ENCODE measurements at regions not wholly inside any gene's neighbourhood (a gene's known extent, or its start where the extent isn't known, plus 50 kb on each side); places are given as distances from the start of the nearest gene placed in this dataset.

- Histone ChIP-seq H3K36me3 (replicated peaks in 1 of 2; ENCODE audit: control insufficient read depth in 1 of 2, insufficient read depth in 2 of 2, low read length in 1 of 2) (no peaks in the 10 kb centered on the region), H3K27ac (ENCODE audit: low read depth in 2 of 2, low read length in 1 of 2) (peak overlapping the region in 1 of 2 experiments; percentile 40; a peak in 2 of 4 replicates), H3K4me2 (no peak overlapping the region), H3K9me2 (no peaks in the 10 kb centered on the region), H3K4me1 (ENCODE audit: control insufficient read depth in 1 of 2, insufficient read depth in 2 of 2, low read depth in 1 of 2, low read length in 1 of 2) (peaks cover 2 to 18% of the 10 kb centered on the region in 2 experiments; a peak in 3 of 4 replicates), H3K27me3 (ENCODE audit: insufficient read depth) (no peaks in the 10 kb centered on the region), H3F3A (replicated peaks; ENCODE audit: insufficient read depth) (peaks cover 12% of the 10 kb centered on the region), H3K9me3 (0 out of 2 replicates have a peak, but pooled peaks cover 2% of the 10 kb centered on the region), H3K9ac (no peak overlapping the region), H4K20me1 (ENCODE audit: insufficient read depth) (no peaks in the 10 kb centered on the region), H3K4me3 (ENCODE audit: low read depth in 2 of 2, low read length in 1 of 2) (peak overlapping the region in 1 of 2 experiments; percentile 32; a peak in 1 of 4 replicates), H2AFZ (ENCODE audit: low read depth) (no peak overlapping the region), H3K79me2 (ENCODE audit: insufficient read depth) (no peaks in the 10 kb centered on the region)
- ChIA-PET POLR2A (no interaction called here), CTCF (no interaction called here)
- DNase-seq: no peak
- TF ChIP-seq SIN3A (IDR thresholded peaks at IDR 0.05; ENCODE audit: borderline replicate concordance, low read depth, low read length) (no peak), MXI1 (IDR thresholded peaks at IDR 0.05; ENCODE audit: low read depth, low read length) (no peak), EP300 (IDR thresholded peaks at IDR 0.05; ENCODE audit: borderline replicate concordance in 1 of 2, low read depth in 1 of 2, low read length in 1 of 2) (no peak), YY1 (IDR thresholded peaks at IDR 0.05; ENCODE audit: low read depth) (no peak), CHD2 (IDR thresholded peaks at IDR 0.05; ENCODE audit: low read length, partially characterized antibody) (no peak), SMC3 (IDR thresholded peaks at IDR 0.05; ENCODE audit: low read depth, low read length) (no peak), RFX5 (IDR thresholded peaks at IDR 0.05; ENCODE audit: low read length) (no peak), TEAD4 (IDR thresholded peaks at IDR 0.05; ENCODE audit: borderline replicate concordance, insufficient read depth) (no peak), MAX (IDR thresholded peaks at IDR 0.05; ENCODE audit: low read depth) (no peak), REST (IDR thresholded peaks at IDR 0.05; ENCODE audit: low read depth, low read length) (no peak), JUND (IDR thresholded peaks at IDR 0.05) (no peak), GABPA (IDR thresholded peaks at IDR 0.05; ENCODE audit: low read depth) (no peak), RXRA (IDR thresholded peaks at IDR 0.05; ENCODE audit: borderline replicate concordance, low read depth) (no peak), FOXM1 (IDR thresholded peaks at IDR 0.05; ENCODE audit: low read depth) (no peak), TAF1 (IDR thresholded peaks at IDR 0.05; ENCODE audit: borderline replicate concordance, low read depth, low read length) (no peak), RCOR1 (IDR thresholded peaks at IDR 0.05; ENCODE audit: low read length) (no peak), MEF2A (IDR thresholded peaks at IDR 0.05; ENCODE audit: borderline replicate concordance, low read depth) (no peak)
- TF ChIP-seq, protein P1, sequence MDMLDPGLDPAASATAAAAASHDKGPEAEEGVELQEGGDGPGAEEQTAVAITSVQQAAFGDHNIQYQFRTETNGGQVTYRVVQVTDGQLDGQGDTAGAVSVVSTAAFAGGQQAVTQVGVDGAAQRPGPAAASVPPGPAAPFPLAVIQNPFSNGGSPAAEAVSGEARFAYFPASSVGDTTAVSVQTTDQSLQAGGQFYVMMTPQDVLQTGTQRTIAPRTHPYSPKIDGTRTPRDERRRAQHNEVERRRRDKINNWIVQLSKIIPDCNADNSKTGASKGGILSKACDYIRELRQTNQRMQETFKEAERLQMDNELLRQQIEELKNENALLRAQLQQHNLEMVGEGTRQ (IDR thresholded peaks at IDR 0.05; ENCODE audit: borderline replicate concordance, low read depth, low read length): no peak
- WGBS (ENCODE audit: low lambda C conversion rate): 81% methylated on average over 5 of the region's 5 CpGs
Observed at GRCh38 chr12:45611495-45611894, 118.0 kb upstream of the ARID2 start.

Measured in SK-N-SH (cell line).